Upper lobe of left lung (tissue), 6 donors: ENCODE measurements at regions not wholly inside any gene's neighbourhood (a gene's known extent, or its start where the extent isn't known, plus 50 kb on each side); places are given as distances from the start of the nearest gene placed in this dataset.
"Not testable (repeated sequence)": the region's sequence is repeated elsewhere in the genome, so short reads cannot be mapped to it uniquely, and the experiment has no call there.

Experiments used
- ATAC-seq, 2 donors: fragments of 200-7000 bp; cut with Tn5 transposase; one replicate each; pipeline ENCODE4 v1.9.1; 2022; ENCODE audit warnings: mild to moderate bottlenecking in 2 of 2, moderate library complexity in 2 of 2; ENCODE audit not compliant: low FRiP score in 2 of 2
- DNase-seq, 2 donors: peaks; one replicate each; pipeline ENCODE4 v3.0.0-alpha.2; 2019 to 2020
- H3K27ac ChIP-seq, 4 donors: fragments of 200-600 bp; sonication (generic); one replicate each; pipeline ENCODE4 v1.5.1; 2016 to 2019
- H3K27me3 ChIP-seq, 4 donors: fragments of 200-600 bp; sonication (generic); one replicate each; pipeline ENCODE4 v1.5.1; 2017 to 2019
- H3K36me3 ChIP-seq, 4 donors: fragments of 200-600 bp; sonication (generic); one replicate each; pipeline ENCODE4 v1.5.1; 2016 to 2019
- H3K4me1 ChIP-seq, 4 donors: fragments of 200-600 bp; sonication (generic); one replicate each; pipeline ENCODE4 v1.5.1; 2018 to 2019
- H3K4me3 ChIP-seq, 4 donors: fragments of 200-600 bp; sonication (generic); one replicate each; pipeline ENCODE4 v1.5.1; 2017 to 2019; ENCODE audit warnings: mild to moderate bottlenecking in 2 of 4, moderate library complexity in 1 of 4
- H3K9me3 ChIP-seq, 4 donors: fragments of 200-600 bp; sonication (generic); one replicate each; pipeline ENCODE4 v1.5.1; 2018 to 2019
- EP300 ChIP-seq, 4 donors: sonication (generic); formaldehyde crosslinking; IDR thresholded peaks; one replicate each; pipeline ENCODE4 v1.5.1; 2017; ENCODE audit warnings: antibody characterized with exemption in 4 of 4, control low read depth in 2 of 4
- POLR2A ChIP-seq, 4 donors: fragments of 450-650 bp; IDR thresholded peaks; one replicate each; pipeline ENCODE4 v1.5.1; 2016 to 2017; ENCODE audit warnings: antibody characterized with exemption in 4 of 4, mild to moderate bottlenecking in 2 of 4
- POLR2AphosphoS5 ChIP-seq, 2 donors: sonication (generic); formaldehyde crosslinking; IDR thresholded peaks; one replicate each; pipeline ENCODE4 v1.5.1; 2017; ENCODE audit warnings: antibody characterized with exemption in 2 of 2
- WGBS, 2 donors: methylation state at CpG; one replicate each; pipeline ENCODE4 v1.1.5; 2017 to 2018; 5-methylcytosine and 5-hydroxymethylcytosine counted together
- TF ChIP-seq, protein P1 (sequence below), 6 experiments: fragments of 450-650 bp in 4 of 6; fragments of 200-600 bp in 2 of 6; sonication (generic) in 2 of 6; IDR thresholded peaks; one replicate each; pipeline ENCODE4 v1.5.1; 2016 to 2019; ENCODE audit warnings: antibody characterized with exemption in 6 of 6
- donor health status: DM: no; HTN: no; CAD: no; lungs with moderate emphysema.
- donor health status: DM: no; HTN: yes; CAD: no; lungs with severe emphysema.

DNA sequence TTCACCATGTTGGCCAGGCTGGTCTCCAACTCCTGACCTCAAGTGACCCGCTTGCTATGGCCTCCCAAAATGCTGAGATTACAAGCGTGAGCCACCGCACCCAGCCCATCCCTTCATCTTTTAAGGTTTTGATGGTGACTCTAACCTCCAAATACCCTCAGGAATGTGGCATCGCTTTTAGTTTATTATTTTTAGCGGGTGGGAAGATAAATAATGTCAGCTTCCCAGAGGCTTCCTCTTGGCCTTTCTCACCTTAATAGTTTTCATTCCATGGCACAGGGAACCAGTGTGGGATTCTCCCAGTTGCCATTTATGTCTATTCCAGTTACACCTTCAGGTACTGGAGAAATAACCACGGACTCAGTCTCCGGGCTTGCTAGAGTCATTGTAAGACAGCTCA is 92.1 kb upstream of the LRRN2 start:
- no peaks in the 10 kb centered on the region for H3K9me3 ChIP-seq
- no peak overlapping the region for H3K4me3 ChIP-seq
- no peak for DNase-seq
- TF ChIP-seq POLR2AphosphoS5 (IDR thresholded peaks at IDR 0.05), result no peak
- TF ChIP-seq POLR2A (IDR thresholded peaks at IDR 0.05), result no peak
- no peak for TF ChIP-seq EP300 (IDR thresholded peaks at IDR 0.05)
- TF ChIP-seq, protein P1, sequence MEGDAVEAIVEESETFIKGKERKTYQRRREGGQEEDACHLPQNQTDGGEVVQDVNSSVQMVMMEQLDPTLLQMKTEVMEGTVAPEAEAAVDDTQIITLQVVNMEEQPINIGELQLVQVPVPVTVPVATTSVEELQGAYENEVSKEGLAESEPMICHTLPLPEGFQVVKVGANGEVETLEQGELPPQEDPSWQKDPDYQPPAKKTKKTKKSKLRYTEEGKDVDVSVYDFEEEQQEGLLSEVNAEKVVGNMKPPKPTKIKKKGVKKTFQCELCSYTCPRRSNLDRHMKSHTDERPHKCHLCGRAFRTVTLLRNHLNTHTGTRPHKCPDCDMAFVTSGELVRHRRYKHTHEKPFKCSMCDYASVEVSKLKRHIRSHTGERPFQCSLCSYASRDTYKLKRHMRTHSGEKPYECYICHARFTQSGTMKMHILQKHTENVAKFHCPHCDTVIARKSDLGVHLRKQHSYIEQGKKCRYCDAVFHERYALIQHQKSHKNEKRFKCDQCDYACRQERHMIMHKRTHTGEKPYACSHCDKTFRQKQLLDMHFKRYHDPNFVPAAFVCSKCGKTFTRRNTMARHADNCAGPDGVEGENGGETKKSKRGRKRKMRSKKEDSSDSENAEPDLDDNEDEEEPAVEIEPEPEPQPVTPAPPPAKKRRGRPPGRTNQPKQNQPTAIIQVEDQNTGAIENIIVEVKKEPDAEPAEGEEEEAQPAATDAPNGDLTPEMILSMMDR (IDR thresholded peaks at IDR 0.05), result no peak
- ATAC-seq, result no peak
- H3K27me3 ChIP-seq, result no peaks in the 10 kb centered on the region
- WGBS, 2 donors, result 76 to 78% methylated on average over 7 of the region's 7 CpGs
- no peak overlapping the region for H3K27ac ChIP-seq
- H3K36me3 ChIP-seq, result no peaks in the 10 kb centered on the region
- no peaks in the 10 kb centered on the region for H3K4me1 ChIP-seq

DNA sequence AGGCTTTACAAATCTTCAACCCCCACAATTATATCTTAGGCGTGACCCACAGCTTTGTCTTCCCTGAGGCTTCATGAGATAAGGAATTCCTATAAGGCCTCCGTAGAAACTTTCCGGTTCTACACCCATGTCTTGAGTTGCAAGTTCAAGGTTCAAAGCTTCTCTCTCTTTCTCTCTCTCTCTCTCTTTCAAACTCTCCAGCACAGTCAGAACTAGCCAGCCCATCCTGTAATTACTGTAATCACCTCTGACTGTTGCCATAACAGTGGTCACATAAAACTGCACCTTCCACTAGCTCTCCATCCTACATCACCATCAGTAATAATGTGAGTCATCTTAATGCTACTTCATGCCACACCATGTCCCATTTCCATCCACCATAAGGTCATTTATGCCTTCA is 90.0 kb upstream of the NFASC start:
- 76 to 95% methylated on average over 3 of the region's 3 CpGs for WGBS, 2 donors
- no peak overlapping the region for H3K4me3 ChIP-seq
- H3K27me3 ChIP-seq, result no peaks in the 10 kb centered on the region
- TF ChIP-seq POLR2AphosphoS5 (IDR thresholded peaks at IDR 0.05) (no peak), EP300 (IDR thresholded peaks at IDR 0.05) (no peak), POLR2A (IDR thresholded peaks at IDR 0.05) (no peak)
- TF ChIP-seq, protein P1 (IDR thresholded peaks at IDR 0.05), result no peak
- H3K27ac ChIP-seq, result no peak overlapping the region
- no peaks in the 10 kb centered on the region for H3K4me1 ChIP-seq
- ATAC-seq (no peak), DNase-seq (no peak)
- H3K9me3 ChIP-seq, result no peaks in the 10 kb centered on the region
- H3K36me3 ChIP-seq, result no peaks in the 10 kb centered on the region

DNA sequence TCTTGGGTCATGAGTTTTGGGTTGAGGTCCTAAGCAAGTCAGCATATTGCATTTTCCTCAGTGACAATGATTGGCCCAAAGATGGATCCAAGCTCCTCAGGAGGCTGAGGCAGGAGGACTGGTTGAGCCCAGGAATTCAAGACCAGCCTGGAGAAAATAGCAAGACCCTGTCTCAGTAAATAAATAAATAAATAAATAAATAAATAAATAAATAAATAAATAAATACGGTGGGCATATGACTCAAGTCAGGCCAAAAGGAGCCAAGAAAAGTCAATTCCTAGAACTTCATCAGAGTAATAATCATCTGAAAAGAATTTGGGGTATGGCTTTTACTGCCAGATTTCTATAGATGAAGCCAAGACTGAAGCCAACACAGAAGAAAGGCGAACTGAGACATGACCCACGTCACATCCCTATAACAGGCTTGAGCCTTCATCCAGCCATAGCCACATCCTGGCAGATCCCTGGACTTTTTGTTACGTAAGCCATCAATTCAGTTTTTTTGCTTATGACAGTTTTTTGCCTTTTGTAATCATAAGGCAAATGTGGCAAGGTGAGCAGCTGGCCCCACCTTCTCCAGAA is 88.5 kb upstream of the NFASC start:
- no peak for DNase-seq
- 72 to 73% methylated on average over 4 of the region's 4 CpGs for WGBS, 2 donors
- H3K27me3 ChIP-seq, result no peaks in the 10 kb centered on the region
- TF ChIP-seq POLR2AphosphoS5 (IDR thresholded peaks at IDR 0.05), result no peak
- TF ChIP-seq, protein P1 (IDR thresholded peaks at IDR 0.05), result no peak
- TF ChIP-seq EP300 (IDR thresholded peaks at IDR 0.05), result no peak
- TF ChIP-seq POLR2A (IDR thresholded peaks at IDR 0.05), result no peak
- ATAC-seq, result no peak
- no peaks in the 10 kb centered on the region for H3K36me3 ChIP-seq
- H3K4me1 ChIP-seq, result no peaks in the 10 kb centered on the region
- no peak overlapping the region for H3K27ac ChIP-seq
- no peak overlapping the region for H3K4me3 ChIP-seq
- no peaks in the 10 kb centered on the region for H3K9me3 ChIP-seq

DNA sequence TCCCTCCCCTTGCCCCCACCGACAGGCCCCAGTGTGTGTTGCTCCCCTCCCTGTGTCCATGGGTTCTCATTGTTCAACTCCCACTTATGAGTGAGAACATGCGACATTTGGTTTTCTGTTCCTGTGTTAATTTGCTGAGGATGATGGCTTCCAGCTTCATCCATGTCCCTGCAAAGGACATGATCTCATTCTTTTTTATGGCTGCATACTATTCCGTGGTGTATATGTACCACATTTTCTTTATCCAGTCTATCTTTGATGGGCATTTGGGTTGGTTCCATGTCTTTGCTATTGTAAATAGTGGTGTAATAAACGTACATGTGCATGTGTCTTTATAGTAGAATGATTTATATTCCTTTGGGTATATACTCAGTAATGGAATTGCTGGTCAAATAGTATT is 85.6 kb upstream of the NFASC start:
- H3K4me1 ChIP-seq, H3K9me3 ChIP-seq, H3K27ac ChIP-seq, DNase-seq, ATAC-seq, H3K36me3 ChIP-seq, H3K27me3 ChIP-seq, H3K4me3 ChIP-seq: not testable (repeated sequence)
- 85 to 88% methylated on average over 4 of the region's 4 CpGs for WGBS, 2 donors

DNA sequence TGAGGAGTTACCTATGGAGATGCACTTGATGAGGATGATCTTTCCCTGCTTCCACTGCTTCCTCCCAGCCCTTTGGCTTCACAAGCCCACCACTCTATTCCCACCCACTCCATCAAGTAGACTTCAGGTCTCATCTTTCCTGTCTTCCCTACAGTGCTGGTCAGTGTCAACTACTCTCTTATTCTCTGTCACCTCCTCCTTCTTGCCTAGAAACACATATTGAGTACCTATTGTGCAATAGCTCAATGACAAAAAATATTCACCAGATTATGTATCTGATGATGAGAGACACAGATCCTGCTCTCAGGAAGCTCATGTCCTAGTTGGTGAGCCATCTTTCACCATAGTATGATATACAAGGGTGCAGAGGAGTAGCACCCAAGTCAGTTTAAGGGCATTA is 82.2 kb upstream of the NFASC start:
- Histone ChIP-seq H3K4me1 (no peaks in the 10 kb centered on the region), H3K27me3 (no peaks in the 10 kb centered on the region), H3K4me3 (no peak overlapping the region), H3K9me3 (no peaks in the 10 kb centered on the region), H3K36me3 (no peaks in the 10 kb centered on the region), H3K27ac (no peak overlapping the region)
- ATAC-seq (no peak), DNase-seq (no peak)
- no peak for TF ChIP-seq POLR2A (IDR thresholded peaks at IDR 0.05)
- TF ChIP-seq, protein P1 (IDR thresholded peaks at IDR 0.05), result no peak
- no peak for TF ChIP-seq POLR2AphosphoS5 (IDR thresholded peaks at IDR 0.05)
- TF ChIP-seq EP300 (IDR thresholded peaks at IDR 0.05), result no peak
